Fibroblast of villous mesenchyme (primary cell): ENCODE measurements at regions not wholly inside any gene's neighbourhood (a gene's known extent, or its start where the extent isn't known, plus 50 kb on each side); places are given as distances from the start of the nearest gene placed in this dataset.

Experiments used
- DNase-seq: peaks from one replicate; pipeline ENCODE4 v3.0.0-alpha.2; 2010; ENCODE audit warnings: low read depth
- H3K4me3 ChIP-seq: 2 replicates; pipeline ENCODE4 v1.5.1; 2011; ENCODE audit warnings: low read depth, mild to moderate bottlenecking, low read length
- TF ChIP-seq, protein P1 (sequence below): IDR thresholded peaks from 2 replicates; pipeline ENCODE4 v1.5.1; 2012; ENCODE audit warnings: low read depth, mild to moderate bottlenecking, low read length; ENCODE audit not compliant: insufficient read depth

DNA sequence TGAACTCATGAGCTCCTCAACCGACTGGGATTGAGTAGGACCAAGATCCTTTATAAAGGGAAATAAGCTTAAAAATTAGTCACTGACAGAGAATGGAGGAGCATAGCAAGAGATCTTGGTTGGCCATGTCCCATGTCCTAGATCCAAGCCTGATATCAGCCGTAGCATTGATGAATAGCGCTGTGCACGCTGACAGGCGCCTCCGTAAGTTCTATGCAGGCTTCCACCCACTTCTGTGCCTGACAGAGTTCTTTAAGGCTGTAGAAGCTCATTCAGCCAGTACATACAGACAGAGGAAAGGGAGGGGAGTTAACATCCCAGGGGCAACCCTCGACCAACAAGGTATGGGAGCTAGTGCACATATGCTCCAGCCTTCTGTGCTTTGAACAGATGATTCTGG, 251.7 kb upstream of the TBC1D5 start:
- DNase-seq = no peak
- TF ChIP-seq, protein P1, sequence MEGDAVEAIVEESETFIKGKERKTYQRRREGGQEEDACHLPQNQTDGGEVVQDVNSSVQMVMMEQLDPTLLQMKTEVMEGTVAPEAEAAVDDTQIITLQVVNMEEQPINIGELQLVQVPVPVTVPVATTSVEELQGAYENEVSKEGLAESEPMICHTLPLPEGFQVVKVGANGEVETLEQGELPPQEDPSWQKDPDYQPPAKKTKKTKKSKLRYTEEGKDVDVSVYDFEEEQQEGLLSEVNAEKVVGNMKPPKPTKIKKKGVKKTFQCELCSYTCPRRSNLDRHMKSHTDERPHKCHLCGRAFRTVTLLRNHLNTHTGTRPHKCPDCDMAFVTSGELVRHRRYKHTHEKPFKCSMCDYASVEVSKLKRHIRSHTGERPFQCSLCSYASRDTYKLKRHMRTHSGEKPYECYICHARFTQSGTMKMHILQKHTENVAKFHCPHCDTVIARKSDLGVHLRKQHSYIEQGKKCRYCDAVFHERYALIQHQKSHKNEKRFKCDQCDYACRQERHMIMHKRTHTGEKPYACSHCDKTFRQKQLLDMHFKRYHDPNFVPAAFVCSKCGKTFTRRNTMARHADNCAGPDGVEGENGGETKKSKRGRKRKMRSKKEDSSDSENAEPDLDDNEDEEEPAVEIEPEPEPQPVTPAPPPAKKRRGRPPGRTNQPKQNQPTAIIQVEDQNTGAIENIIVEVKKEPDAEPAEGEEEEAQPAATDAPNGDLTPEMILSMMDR = no peak
- no peak overlapping the region for H3K4me3 ChIP-seq

DNA sequence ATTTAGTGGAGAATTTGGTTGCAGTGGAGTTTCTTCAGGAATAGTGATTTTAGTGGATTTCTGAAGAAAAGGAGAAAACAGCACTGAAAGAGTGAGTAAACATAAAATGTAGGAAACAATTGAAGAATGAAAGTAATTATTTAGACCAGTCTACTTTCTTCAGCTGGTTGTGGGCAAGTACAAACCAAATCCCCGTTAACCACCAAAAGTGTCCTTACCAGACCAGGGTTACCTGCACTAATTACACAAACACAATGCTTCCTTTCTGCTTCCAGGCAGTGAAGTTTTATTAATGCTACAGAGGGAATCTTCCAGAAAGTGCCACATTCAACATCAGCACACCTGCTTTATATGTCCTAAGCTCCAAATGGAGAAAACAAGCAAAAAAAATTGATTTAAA, 248.0 kb upstream of the TBC1D5 start:
- TF ChIP-seq, protein P1 = no peak
- no peak overlapping the region for H3K4me3 ChIP-seq

DNA sequence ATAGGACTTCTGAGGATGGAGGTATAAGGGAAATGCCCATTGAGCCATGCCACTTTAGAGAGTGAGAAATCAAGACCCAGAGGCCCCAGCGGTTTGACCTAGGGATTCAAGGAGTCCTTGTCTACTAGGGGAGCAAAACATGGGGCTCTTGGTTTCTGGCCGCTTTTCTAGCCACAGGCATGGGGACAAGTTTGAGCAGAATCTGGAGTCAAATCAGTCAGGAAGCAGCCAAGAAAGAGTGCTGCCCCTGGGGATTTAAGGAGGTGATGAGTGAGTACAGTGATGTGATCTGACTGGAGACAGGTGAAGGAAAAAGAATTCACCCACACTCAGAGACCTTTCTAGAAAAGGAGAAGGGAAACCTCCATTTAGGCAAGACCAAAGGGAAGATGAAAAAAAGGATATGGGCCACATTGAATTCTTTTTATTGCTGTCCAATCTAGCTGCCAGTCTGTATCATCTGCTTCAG, 244.0 kb upstream of the TBC1D5 start:
- DNase-seq = no peak
- no peak overlapping the region for H3K4me3 ChIP-seq
- TF ChIP-seq, protein P1 = no peak

More for the DNA sequence above, 248.0 kb upstream of the TBC1D5 start:
- no peak for DNase-seq

DNA sequence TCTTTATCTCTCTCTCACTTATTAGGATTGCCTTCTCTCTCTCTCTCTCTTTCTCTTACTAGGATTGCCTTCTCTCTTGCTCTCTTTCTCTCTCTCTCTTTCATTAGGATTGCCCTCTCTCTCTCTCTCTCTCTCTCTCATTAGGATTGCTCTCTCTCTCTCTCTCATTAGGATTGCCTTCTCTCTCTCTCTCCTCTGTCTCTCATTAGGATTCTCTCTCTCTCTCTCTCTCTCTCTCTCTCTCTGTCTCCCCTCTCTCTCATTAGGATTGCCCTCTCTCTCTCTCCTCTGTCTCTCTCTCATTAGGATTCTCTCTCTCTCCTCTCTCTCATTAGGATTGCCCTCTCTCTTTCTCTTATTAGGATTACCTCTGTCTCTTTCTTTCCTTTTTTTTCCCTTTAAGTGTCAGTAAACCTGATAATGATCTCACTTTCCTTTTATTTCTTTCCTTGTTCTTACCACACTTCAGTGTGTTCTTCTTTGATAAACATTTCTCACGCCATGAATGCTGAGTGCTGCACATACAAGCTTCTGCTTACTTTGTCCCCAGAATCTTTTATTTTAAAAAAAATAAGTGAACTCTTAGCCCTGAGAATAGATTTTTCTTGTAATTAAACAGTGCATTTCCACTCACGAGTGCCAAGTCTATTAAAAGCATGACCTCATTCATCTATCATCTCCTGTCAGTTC, 243.4 kb upstream of the TBC1D5 start:
- H3K4me3 ChIP-seq = no peak overlapping the region
- no peak for DNase-seq
- TF ChIP-seq, protein P1 = no peak

DNA sequence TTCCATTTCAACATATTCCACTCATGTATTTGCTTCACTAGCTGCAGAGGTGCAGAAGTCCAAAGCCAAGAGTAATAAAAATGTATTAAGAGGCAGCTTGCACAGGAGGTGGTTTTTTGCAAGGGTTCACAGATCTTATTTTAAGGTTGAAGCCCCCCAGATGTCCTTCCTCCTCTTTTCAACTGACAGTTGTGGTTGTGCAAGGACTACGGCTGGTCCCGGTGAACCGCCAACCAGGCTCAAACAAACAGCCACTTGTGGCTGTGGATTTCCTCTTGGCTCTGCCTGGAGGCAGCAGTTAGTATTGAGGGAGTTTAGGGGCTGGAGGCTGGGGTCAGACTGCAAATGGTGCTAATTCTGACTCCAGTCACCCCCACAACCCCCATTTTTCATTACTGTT, 240.7 kb upstream of the TBC1D5 start:
- H3K4me3 ChIP-seq = no peak overlapping the region
- TF ChIP-seq, protein P1 = no peak
- DNase-seq = no peak

DNA sequence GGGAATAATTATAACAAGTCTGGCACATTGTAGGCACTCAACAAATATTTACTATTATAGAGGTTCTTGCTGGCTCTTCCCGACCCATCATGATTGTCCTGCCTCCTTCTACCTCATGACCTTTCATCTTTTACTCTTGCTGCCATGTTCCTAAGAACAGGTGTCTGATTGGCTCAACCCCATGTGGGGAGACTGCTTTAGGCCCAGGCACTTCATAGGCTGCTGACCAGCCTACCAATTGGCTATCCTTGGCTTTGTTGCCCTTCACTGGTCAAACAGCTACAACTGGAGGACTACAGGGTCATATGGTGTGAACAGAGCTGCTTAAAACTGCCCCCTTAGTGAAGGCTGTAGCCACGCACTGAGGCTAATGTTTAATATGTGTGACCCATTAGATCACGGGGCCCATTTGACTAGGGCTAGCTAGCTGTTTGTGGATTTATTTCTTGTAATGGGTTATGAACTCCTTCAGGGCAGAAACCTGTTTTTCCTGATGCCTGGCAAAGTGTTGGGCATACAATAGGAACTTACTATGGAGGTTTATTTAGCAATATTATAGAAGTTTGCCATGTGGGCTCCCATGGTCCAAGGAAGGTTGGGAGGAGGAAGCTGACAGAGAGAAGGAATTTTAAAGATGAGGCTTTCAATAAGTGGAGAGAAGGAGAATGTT, 239.9 kb upstream of the TBC1D5 start:
- DNase-seq = no peak
- TF ChIP-seq, protein P1 = no peak
- H3K4me3 ChIP-seq = no peak overlapping the region
